Uterus (tissue), 2 donors: ENCODE measurements at regions not wholly inside any gene's neighbourhood (a gene's known extent, or its start where the extent isn't known, plus 50 kb on each side); places are given as distances from the start of the nearest gene placed in this dataset.

Experiments
- CTCF ChIP-seq, 4 experiments: fragments of 200-600 bp in 2 of 4; fragments of 450-650 bp in 2 of 4; sonication (generic) in 2 of 4; IDR thresholded peaks; one replicate each; pipeline ENCODE4 v1.5.1; 2016 to 2019; ENCODE audit warnings: antibody characterized with exemption in 4 of 4, mild to moderate bottlenecking in 2 of 4, moderate library complexity in 1 of 4
- POLR2A ChIP-seq, 2 donors: fragments of 450-650 bp; IDR thresholded peaks; one replicate each; pipeline ENCODE4 v1.6.1; 2016; ENCODE audit warnings: antibody characterized with exemption in 2 of 2, mild to moderate bottlenecking in 1 of 2, moderate library complexity in 1 of 2

DNA sequence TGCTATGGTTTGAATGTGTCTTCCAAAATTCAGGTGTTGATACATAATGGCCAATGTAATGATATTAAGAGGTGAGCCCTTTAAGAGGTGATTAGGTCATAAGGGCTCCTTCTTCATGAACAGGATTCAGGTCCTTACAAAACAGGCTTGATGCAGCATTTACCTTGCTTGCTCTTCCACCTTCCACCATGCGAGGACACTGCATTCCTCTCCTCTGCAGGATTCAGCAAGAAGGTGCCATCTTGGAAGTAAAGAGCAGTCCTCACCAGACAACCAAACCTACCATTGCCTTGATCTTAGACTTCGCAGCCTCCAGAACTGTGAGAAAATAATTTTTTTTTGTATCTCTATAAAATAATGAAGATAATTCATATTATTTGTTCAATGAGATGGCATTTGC lies 314.0 kb upstream of the SMARCA2 start:
- TF ChIP-seq POLR2A (IDR thresholded peaks at IDR 0.05) (no peak), CTCF (IDR thresholded peaks at IDR 0.05) (no peak)
